WTC11 (cell line): ENCODE measurements at regions not wholly inside any gene's neighbourhood (a gene's known extent, or its start where the extent isn't known, plus 50 kb on each side); places are given as distances from the start of the nearest gene placed in this dataset.

ENCODE experiments used
- ATAC-seq: fragments of 200-7000 bp; cut with Tn5 transposase; 2 replicates; pipeline ENCODE4 v1.10.0; 2021; ENCODE audit warnings: mild to moderate bottlenecking, moderate library complexity
- CTCF ChIA-PET: fragments of 300-600 bp; sonication (Branson Sonifier 250); formaldehyde crosslinking; loops from one replicate; lab custom pipeline; 2021; ENCODE audit warnings: antibody characterized with exemption; lab: Charles Lee
- POLR2A ChIA-PET: fragments of 350-600 bp; sonication (Branson Sonifier 250); formaldehyde crosslinking; loops from one replicate; lab custom pipeline; 2021; ENCODE audit warnings: antibody characterized with exemption; lab: Charles Lee
- DNase-seq: peaks from one replicate; pipeline ENCODE4 v3.0.0; 2021; ENCODE audit warnings: low spot score
- H3K27ac Mint-ChIP-seq: 2 replicates; pipeline ENCODE4 v1.8.0; 2021; ENCODE audit warnings: mixed read lengths
- H3K27me3 Mint-ChIP-seq: 2 replicates; pipeline ENCODE4 v1.8.0; 2021; ENCODE audit warnings: low read depth, mild to moderate bottlenecking, moderate library complexity, mixed read lengths
- H3K36me3 Mint-ChIP-seq: 2 replicates; pipeline ENCODE4 v1.8.0; 2021; ENCODE audit warnings: mixed read lengths
- H3K4me1 Mint-ChIP-seq: 2 replicates; pipeline ENCODE4 v1.8.0; 2022; ENCODE audit warnings: mixed read lengths
- H3K4me3 Mint-ChIP-seq: 2 replicates; pipeline ENCODE4 v1.8.0; 2021; ENCODE audit warnings: mild to moderate bottlenecking, moderate library complexity, mixed read lengths
- H3K9me3 Mint-ChIP-seq: 2 replicates; pipeline ENCODE4 v1.8.0; 2021; ENCODE audit warnings: mixed read lengths
- ARID4B ChIP-seq: sonication (generic); formaldehyde crosslinking; IDR thresholded peaks from 2 replicates; pipeline ENCODE4 v1.8.0; 2023; ENCODE audit warnings: missing genetic modification reagents, mild to moderate bottlenecking, borderline replicate concordance
- ATF2 ChIP-seq: sonication (generic); formaldehyde crosslinking; IDR thresholded peaks from 2 replicates; pipeline ENCODE4 v1.8.1; 2022; ENCODE audit warnings: low read depth, missing genetic modification reagents, borderline replicate concordance
- ATF3 ChIP-seq: sonication (generic); formaldehyde crosslinking; conservative IDR thresholded peaks from 2 replicates; pipeline ENCODE4 v1.8.1; 2022; ENCODE audit warnings: mild to moderate bottlenecking, missing genetic modification reagents
- CTCF ChIP-seq: fragments of 200-600 bp; IDR thresholded peaks from 2 replicates; pipeline ENCODE4 v1.8.0; 2022; ENCODE audit warnings: antibody characterized with exemption
- ERG ChIP-seq: fragments of 250-450 bp; sonication (Bioruptor Pico); IDR thresholded peaks from 2 replicates; pipeline ENCODE4 v1.8.0; 2021; ENCODE audit warnings: mild to moderate bottlenecking
- ESRRA ChIP-seq: sonication (generic); formaldehyde crosslinking; IDR thresholded peaks from 2 replicates; pipeline ENCODE4 v1.8.1; 2022; ENCODE audit warnings: mild to moderate bottlenecking, missing genetic modification reagents, borderline replicate concordance
- FOXP1 ChIP-seq: sonication (generic); formaldehyde crosslinking; IDR thresholded peaks from 2 replicates; pipeline ENCODE4 v1.8.0; 2022; ENCODE audit warnings: missing genetic modification reagents, mild to moderate bottlenecking, moderate library complexity, borderline replicate concordance
- KAT7 ChIP-seq: sonication (generic); formaldehyde crosslinking; IDR thresholded peaks from 2 replicates; pipeline ENCODE4 v1.8.1; 2023; ENCODE audit warnings: missing genetic modification reagents, mild to moderate bottlenecking, borderline replicate concordance
- MLX ChIP-seq: sonication (generic); formaldehyde crosslinking; IDR thresholded peaks from 2 replicates; pipeline ENCODE4 v1.8.1; 2023; ENCODE audit warnings: mild to moderate bottlenecking, missing genetic modification reagents, moderate library complexity
- MXD4 ChIP-seq: fragments of 250-450 bp; sonication (Bioruptor Pico); IDR thresholded peaks from 2 replicates; pipeline ENCODE4 v1.8.0; 2021; ENCODE audit warnings: mild to moderate bottlenecking, moderate library complexity, borderline replicate concordance
- RORB ChIP-seq: fragments of 250-450 bp; sonication (Bioruptor Pico); IDR thresholded peaks from 2 replicates; pipeline ENCODE4 v1.9.0; 2021; ENCODE audit warnings: mild to moderate bottlenecking
- SMAD3 ChIP-seq: sonication (generic); formaldehyde crosslinking; IDR thresholded peaks from 2 replicates; pipeline ENCODE4 v1.8.0; 2022; ENCODE audit warnings: missing genetic modification reagents, mild to moderate bottlenecking, borderline replicate concordance
- SMAD4 ChIP-seq: sonication (generic); formaldehyde crosslinking; IDR thresholded peaks from 2 replicates; pipeline ENCODE4 v1.8.0; 2022; ENCODE audit warnings: mild to moderate bottlenecking, missing genetic modification reagents
- ZNF121 ChIP-seq: sonication (generic); formaldehyde crosslinking; IDR thresholded peaks from 2 replicates; pipeline ENCODE4 v1.8.0; 2023; ENCODE audit warnings: missing genetic modification reagents
- ZNF317 ChIP-seq: sonication (generic); formaldehyde crosslinking; IDR thresholded peaks from 2 replicates; pipeline ENCODE4 v1.8.1; 2023; ENCODE audit warnings: low read depth, mild to moderate bottlenecking, moderate library complexity, missing genetic modification reagents, borderline replicate concordance
- ZSCAN18 ChIP-seq: fragments of 250-450 bp; sonication (Bioruptor Pico); IDR thresholded peaks from 2 replicates; pipeline ENCODE4 v2.1.2; 2022; ENCODE audit warnings: mild to moderate bottlenecking, moderate library complexity

GRCh38 chr2:19630921-19631320 lies 270.9 kb downstream of the TTC32 start:
- no peak for TF ChIP-seq KAT7
- TF ChIP-seq ESRRA (CRISPR knock-in tag) = no peak
- no peak for TF ChIP-seq ERG (CRISPR knock-in tag)
- TF ChIP-seq MXD4 (CRISPR knock-in tag) = no peak
- TF ChIP-seq FOXP1 (CRISPR knock-in tag) = no peak
- TF ChIP-seq ZNF121 = no peak
- TF ChIP-seq ZSCAN18 = no peak
- TF ChIP-seq ARID4B (CRISPR knock-in tag) = no peak
- no peak for TF ChIP-seq ATF3
- no peak for TF ChIP-seq MLX (CRISPR knock-in tag)
- TF ChIP-seq ZNF317 (CRISPR knock-in tag) = no peak
- no peak for TF ChIP-seq ATF2 (CRISPR knock-in tag)
- no peak for TF ChIP-seq SMAD4
- TF ChIP-seq CTCF = no peak
- no peak for TF ChIP-seq SMAD3 (CRISPR knock-in tag)
- TF ChIP-seq RORB = no peak
- TF ChIP-seq, all 79 proteins: peak for 0
- CTCF ChIA-PET = interaction anchor here (0.7 kb wide), 1 partner anchor 560 kb away, joined by 3 read pairs; no protein-coding TSS in a partner anchor
- no peak overlapping the region for H3K27ac Mint-ChIP-seq

More at GRCh38 chr2:19630921-19631320, 270.9 kb downstream of the TTC32 start:
- peaks cover 19% of the 10 kb centered on the region for H3K9me3 Mint-ChIP-seq
- H3K36me3 Mint-ChIP-seq = no peaks in the 10 kb centered on the region
- no peaks in the 10 kb centered on the region for H3K4me1 Mint-ChIP-seq
- H3K27me3 Mint-ChIP-seq = no peaks in the 10 kb centered on the region
- POLR2A ChIA-PET = no interaction called here
- no peak overlapping the region for H3K4me3 Mint-ChIP-seq
- DNase-seq (no peak), ATAC-seq (no peak)
